T47D (cell line): ENCODE measurements at regions not wholly inside any gene's neighbourhood (a gene's known extent, or its start where the extent isn't known, plus 50 kb on each side); places are given as distances from the start of the nearest gene placed in this dataset.

Source experiments
- DNase-seq, 2 experiments: peaks; one replicate each; pipeline versions ENCODE4 v3.0.0 to v3.0.0-alpha.2; 2011 to 2012; ENCODE audit warnings: low read depth in 1 of 2, low spot score in 1 of 2
- JUND ChIP-seq: IDR thresholded peaks from 2 replicates; pipeline ENCODE4 v1.6.1; 2012; ENCODE audit warnings: low read depth
- in situ Hi-C: cut with HindIII; loops from 2 replicates; pipeline ENCODE4 v1.10.0; 2016; ENCODE audit warnings: low sequenced_read_pairs, low pct_unique_long_range_greater_than_20kb

- in situ Hi-C loops: no loop called here
- no peak for TF ChIP-seq JUND
- peak; percentile 4 to 29 for DNase-seq
Measured at GRCh38 chr13:34076943-34077703, 259.2 kb downstream of the RFC3 start.

GRCh38 chr13:34078334-34078999 is 260.5 kb downstream of the RFC3 start:
- DNase-seq: no peak
- TF ChIP-seq JUND: no peak
- in situ Hi-C loops: no loop called here

DNA sequence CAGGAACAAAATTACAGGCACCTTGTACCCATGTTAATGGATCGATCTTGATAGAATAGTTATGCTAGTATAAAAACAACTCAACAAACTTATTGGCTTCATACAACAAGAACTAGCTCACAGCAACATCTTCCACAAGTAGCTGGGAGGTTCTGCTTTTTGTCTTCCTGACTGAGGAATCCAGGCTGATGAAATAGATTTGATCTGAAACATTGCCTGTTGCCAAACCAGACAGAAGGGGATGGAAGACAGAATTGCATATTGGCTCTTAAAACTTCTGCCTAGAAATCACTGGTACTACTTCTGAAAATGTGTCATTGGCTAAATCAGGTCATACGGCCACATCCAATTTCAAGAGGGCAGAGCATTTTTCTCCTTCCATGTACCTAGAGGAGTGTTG is 267.3 kb downstream of the RFC3 start:
- in situ Hi-C loops: no loop called here
- no peak for TF ChIP-seq JUND
- no peak for DNase-seq

- no peak for DNase-seq
- in situ Hi-C loops: no loop called here
- TF ChIP-seq JUND: no peak
Measured at GRCh38 chr13:34086281-34086680, 268.3 kb downstream of the RFC3 start.

GRCh38 chr13:34087791-34088190 is 269.8 kb downstream of the RFC3 start:
- in situ Hi-C loops: no loop called here
- TF ChIP-seq JUND: no peak
- DNase-seq: no peak

DNA sequence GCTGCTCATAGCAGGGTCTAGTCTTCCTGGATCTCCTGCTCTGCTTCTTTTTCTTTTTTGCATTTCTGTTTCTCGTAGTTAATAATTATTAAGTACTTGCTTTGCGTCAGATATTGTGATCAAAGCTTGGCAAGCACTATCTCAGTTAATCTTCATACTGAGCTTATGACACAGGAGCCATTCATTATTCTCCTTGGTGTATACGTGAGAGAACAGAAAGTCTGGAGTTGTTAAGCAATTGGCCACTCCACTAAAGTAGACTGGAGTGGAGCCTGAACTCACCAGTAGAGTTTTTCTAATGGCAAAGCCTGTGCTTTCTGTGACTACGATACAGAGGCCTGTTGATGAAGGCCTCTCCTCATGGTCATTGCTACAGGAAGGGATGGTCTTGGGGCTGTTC is 285.9 kb downstream of the RFC3 start:
- no peak for TF ChIP-seq JUND
- no peak for DNase-seq
- in situ Hi-C loops: no loop called here

GRCh38 chr13:34104853-34105252 is 286.9 kb downstream of the RFC3 start:
- no peak for TF ChIP-seq JUND
- DNase-seq: no peak
- in situ Hi-C loops: no loop called here

DNA sequence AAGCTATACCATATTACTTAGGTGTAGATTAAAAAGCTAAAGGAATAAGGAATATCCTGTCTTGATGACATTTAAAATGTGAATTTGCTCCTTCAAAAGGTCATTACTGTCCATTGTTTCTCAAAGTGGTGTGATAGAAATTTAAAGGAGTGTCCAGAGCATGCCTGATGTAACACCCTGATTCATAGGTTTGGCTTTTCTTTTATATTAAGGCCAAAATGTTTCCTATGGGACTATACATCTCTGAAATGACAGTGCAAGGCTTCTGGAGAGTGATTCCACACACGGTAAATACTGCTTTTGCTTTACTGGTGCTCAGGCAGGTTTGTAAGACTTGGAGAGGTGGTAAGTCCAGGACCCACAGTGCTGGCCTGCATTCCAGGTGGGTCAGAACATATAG is 289.9 kb downstream of the RFC3 start:
- TF ChIP-seq JUND: no peak
- in situ Hi-C loops: no loop called here
- no peak for DNase-seq

GRCh38 chr13:34108410-34108809 is 290.5 kb downstream of the RFC3 start:
- TF ChIP-seq JUND: no peak
- in situ Hi-C loops: no loop called here
- DNase-seq: no peak

GRCh38 chr13:34114581-34114980 is 296.6 kb downstream of the RFC3 start:
- TF ChIP-seq JUND: no peak
- DNase-seq: no peak

GRCh38 chr13:34116651-34117050 is 298.7 kb downstream of the RFC3 start:
- in situ Hi-C loops: no loop called here
- no peak for DNase-seq
- no peak for TF ChIP-seq JUND

More at GRCh38 chr13:34114581-34114980, 296.6 kb downstream of the RFC3 start:
- in situ Hi-C loops: no loop called here

- DNase-seq: peak; percentile 39 to 91
- TF ChIP-seq JUND: peak; percentile 85
- in situ Hi-C loops: no loop called here
Measured at GRCh38 chr13:34124666-34125306, 306.8 kb downstream of the RFC3 start.

GRCh38 chr13:34127523-34127922 is 309.6 kb downstream of the RFC3 start:
- in situ Hi-C loops: no loop called here
- no peak for DNase-seq
- TF ChIP-seq JUND: no peak
